ENCODE measurements at regions not wholly inside any gene's neighbourhood (a gene's known extent, or its start where the extent isn't known, plus 50 kb on each side); places are given as distances from the start of the nearest gene placed in this dataset.

GRCh38 chr12:30546121-30546520, 149.5 kb downstream of the IPO8 start:
- no peak for TF ChIP-seq CHD2 (IDR thresholded peaks at IDR 0.05; ENCODE audit: low read length, partially characterized antibody)
- no peak for TF ChIP-seq MYC (IDR thresholded peaks at IDR 0.05; ENCODE audit: borderline replicate concordance, low read length)
- TF ChIP-seq CTCF (IDR thresholded peaks at IDR 0.05) = no peak
- no peak for TF ChIP-seq MAX (IDR thresholded peaks at IDR 0.05)
- no peak for TF ChIP-seq RNF2 (IDR thresholded peaks at IDR 0.05; ENCODE audit: borderline replicate concordance, low read depth)
- no peak for TF ChIP-seq RCOR1 (IDR thresholded peaks at IDR 0.05; ENCODE audit: low read depth, low read length)
- TF ChIP-seq JUN (IDR thresholded peaks at IDR 0.05) = no peak
- no peak for TF ChIP-seq POLR2A (IDR thresholded peaks at IDR 0.05; ENCODE audit: low read length)
- TF ChIP-seq MAZ (IDR thresholded peaks at IDR 0.05; ENCODE audit: borderline replicate concordance, low read depth, low read length) = no peak
- TF ChIP-seq, protein P1, sequence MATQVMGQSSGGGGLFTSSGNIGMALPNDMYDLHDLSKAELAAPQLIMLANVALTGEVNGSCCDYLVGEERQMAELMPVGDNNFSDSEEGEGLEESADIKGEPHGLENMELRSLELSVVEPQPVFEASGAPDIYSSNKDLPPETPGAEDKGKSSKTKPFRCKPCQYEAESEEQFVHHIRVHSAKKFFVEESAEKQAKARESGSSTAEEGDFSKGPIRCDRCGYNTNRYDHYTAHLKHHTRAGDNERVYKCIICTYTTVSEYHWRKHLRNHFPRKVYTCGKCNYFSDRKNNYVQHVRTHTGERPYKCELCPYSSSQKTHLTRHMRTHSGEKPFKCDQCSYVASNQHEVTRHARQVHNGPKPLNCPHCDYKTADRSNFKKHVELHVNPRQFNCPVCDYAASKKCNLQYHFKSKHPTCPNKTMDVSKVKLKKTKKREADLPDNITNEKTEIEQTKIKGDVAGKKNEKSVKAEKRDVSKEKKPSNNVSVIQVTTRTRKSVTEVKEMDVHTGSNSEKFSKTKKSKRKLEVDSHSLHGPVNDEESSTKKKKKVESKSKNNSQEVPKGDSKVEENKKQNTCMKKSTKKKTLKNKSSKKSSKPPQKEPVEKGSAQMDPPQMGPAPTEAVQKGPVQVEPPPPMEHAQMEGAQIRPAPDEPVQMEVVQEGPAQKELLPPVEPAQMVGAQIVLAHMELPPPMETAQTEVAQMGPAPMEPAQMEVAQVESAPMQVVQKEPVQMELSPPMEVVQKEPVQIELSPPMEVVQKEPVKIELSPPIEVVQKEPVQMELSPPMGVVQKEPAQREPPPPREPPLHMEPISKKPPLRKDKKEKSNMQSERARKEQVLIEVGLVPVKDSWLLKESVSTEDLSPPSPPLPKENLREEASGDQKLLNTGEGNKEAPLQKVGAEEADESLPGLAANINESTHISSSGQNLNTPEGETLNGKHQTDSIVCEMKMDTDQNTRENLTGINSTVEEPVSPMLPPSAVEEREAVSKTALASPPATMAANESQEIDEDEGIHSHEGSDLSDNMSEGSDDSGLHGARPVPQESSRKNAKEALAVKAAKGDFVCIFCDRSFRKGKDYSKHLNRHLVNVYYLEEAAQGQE (IDR thresholded peaks at IDR 0.05) = no peak
- TF ChIP-seq HOXB5 (CRISPR knock-in tag; IDR thresholded peaks at IDR 0.05) = no peak
- no peak for TF ChIP-seq SMC3 (IDR thresholded peaks at IDR 0.05)

Measured in A549 (cell line).